ENCODE measurements at regions not wholly inside any gene's neighbourhood (a gene's known extent, or its start where the extent isn't known, plus 50 kb on each side); places are given as distances from the start of the nearest gene placed in this dataset.

DNA sequence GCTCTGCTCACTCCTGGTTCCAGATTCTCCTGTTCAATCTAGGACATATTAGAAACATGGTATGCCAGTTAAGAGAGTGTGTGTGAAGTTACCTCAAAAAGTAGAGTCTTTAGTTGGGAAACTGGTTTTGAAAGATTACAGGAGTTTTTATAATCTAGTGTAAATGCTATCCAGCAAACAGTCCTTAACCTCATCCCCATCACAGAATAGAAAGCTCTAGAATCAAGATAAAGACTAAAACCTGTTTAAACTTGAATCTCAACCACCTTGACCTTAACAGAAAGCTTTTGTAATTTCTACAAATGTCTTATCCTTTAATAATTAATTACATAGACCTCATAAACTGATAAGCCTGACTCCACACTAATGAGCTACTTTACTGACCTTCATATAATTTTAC lies 1288.7 kb upstream of the SORCS1 start:
- no peak overlapping the region for H2BK5ac ChIP-seq (ENCODE audit: insufficient read length, low read length)
- DNase-seq = no peak
- H3K9me3 Mint-ChIP-seq = no peaks in the 10 kb centered on the region
- no peaks in the 10 kb centered on the region for H3K23me2 ChIP-seq (ENCODE audit: insufficient read length, low read depth, low read length, poor library complexity, severe bottlenecking)
- no peak overlapping the region for H2AFZ ChIP-seq (ENCODE audit: low read length)
- no peak overlapping the region for H2BK20ac ChIP-seq (ENCODE audit: low read depth, low read length, poor library complexity, severe bottlenecking)
- H3K4me3 Mint-ChIP-seq = no peak overlapping the region
- no peak overlapping the region for H2BK15ac ChIP-seq (ENCODE audit: low read depth, low read length)
- H3K27me3 Mint-ChIP-seq (ENCODE audit: low read depth) = no peaks in the 10 kb centered on the region
- H3K36me3 Mint-ChIP-seq (ENCODE audit: insufficient read depth in 1 of 3, low read depth in 3 of 3) = no peaks in the 10 kb centered on the region
- no peak overlapping the region for H3T11ph ChIP-seq (ENCODE audit: low read length)
- no peak overlapping the region for H3K27ac ChIP-seq (ENCODE audit: insufficient read length, low read depth, low read length)
- no peaks in the 10 kb centered on the region for H3K4me1 Mint-ChIP-seq
- H3K79me1 ChIP-seq (ENCODE audit: insufficient read depth, low read depth, low read length, poor library complexity, severe bottlenecking) = no peaks in the 10 kb centered on the region
- H4K8ac ChIP-seq (replicated peaks; ENCODE audit: insufficient read length, low read depth, low read length) = no peak overlapping the region
- H3K9me3 ChIP-seq (ENCODE audit: control insufficient read depth, low read depth, low read length) = no peaks in the 10 kb centered on the region
- H3K18ac ChIP-seq (ENCODE audit: insufficient read length, low read depth, low read length) = no peak overlapping the region
- no peaks in the 10 kb centered on the region for H3K27me3 ChIP-seq (ENCODE audit: insufficient read depth, low read length)
- no peak overlapping the region for H3K23ac ChIP-seq (ENCODE audit: insufficient read length, low read depth, low read length)
- H4K20me1 ChIP-seq (ENCODE audit: control insufficient read depth, insufficient read depth, insufficient read length) = no peaks in the 10 kb centered on the region
- no peak overlapping the region for H2BK12ac ChIP-seq (ENCODE audit: insufficient read length, low read depth, low read length)
- no peak overlapping the region for H3K9ac ChIP-seq (ENCODE audit: extremely low read depth, insufficient read length, low read length)
- H3K14ac ChIP-seq (ENCODE audit: insufficient read depth, low read length) = no peak overlapping the region
- no peak overlapping the region for H2AK5ac ChIP-seq (ENCODE audit: insufficient read length, low read length)
- no peak overlapping the region for H3K4ac ChIP-seq (ENCODE audit: low read depth, low read length)
- H3K56ac ChIP-seq (ENCODE audit: insufficient read length, low read depth, low read length) = no peak overlapping the region
- no peak overlapping the region for H4K5ac ChIP-seq (ENCODE audit: insufficient read length, low read depth, low read length)
- H3K79me2 ChIP-seq (ENCODE audit: insufficient read depth, low read length) = no peaks in the 10 kb centered on the region
- no peak overlapping the region for H3K27ac Mint-ChIP-seq
- TF ChIP-seq, protein P1, sequence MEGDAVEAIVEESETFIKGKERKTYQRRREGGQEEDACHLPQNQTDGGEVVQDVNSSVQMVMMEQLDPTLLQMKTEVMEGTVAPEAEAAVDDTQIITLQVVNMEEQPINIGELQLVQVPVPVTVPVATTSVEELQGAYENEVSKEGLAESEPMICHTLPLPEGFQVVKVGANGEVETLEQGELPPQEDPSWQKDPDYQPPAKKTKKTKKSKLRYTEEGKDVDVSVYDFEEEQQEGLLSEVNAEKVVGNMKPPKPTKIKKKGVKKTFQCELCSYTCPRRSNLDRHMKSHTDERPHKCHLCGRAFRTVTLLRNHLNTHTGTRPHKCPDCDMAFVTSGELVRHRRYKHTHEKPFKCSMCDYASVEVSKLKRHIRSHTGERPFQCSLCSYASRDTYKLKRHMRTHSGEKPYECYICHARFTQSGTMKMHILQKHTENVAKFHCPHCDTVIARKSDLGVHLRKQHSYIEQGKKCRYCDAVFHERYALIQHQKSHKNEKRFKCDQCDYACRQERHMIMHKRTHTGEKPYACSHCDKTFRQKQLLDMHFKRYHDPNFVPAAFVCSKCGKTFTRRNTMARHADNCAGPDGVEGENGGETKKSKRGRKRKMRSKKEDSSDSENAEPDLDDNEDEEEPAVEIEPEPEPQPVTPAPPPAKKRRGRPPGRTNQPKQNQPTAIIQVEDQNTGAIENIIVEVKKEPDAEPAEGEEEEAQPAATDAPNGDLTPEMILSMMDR (conservative IDR thresholded peaks at IDR 0.05) = no peak
- H3K4me2 ChIP-seq (ENCODE audit: insufficient read depth, insufficient read length, low read length) = no peak overlapping the region
- no peak overlapping the region for H4K91ac ChIP-seq (ENCODE audit: insufficient read length, low read depth, low read length)
- H2BK120ac ChIP-seq (ENCODE audit: low read depth, low read length, poor library complexity, severe bottlenecking) = no peak overlapping the region
- H3K4me1 ChIP-seq (ENCODE audit: insufficient read depth, low read length) = no peaks in the 10 kb centered on the region

All from H9 (cell line).